ENCODE measurements at regions not wholly inside any gene's neighbourhood (a gene's known extent, or its start where the extent isn't known, plus 50 kb on each side); places are given as distances from the start of the nearest gene placed in this dataset.
"Not testable (repeated sequence)": the region's sequence is repeated elsewhere in the genome, so short reads cannot be mapped to it uniquely, and the experiment has no call there.

DNA sequence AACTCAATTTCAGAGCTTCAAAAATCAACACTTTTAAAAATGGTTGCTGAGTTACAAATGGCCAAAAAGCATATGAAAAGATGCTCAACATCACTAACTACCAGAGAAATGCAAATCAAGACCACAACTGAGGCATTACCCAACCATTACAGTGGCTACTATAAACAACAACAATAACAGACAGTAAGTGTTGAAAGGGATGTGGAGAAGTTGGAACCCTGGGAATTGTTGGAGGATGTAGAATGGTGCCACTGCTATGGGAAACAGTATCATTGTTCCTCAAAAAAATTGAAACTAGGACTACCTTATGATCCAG is 173.3 kb upstream of the SPRED2 start:
- no peak for DNase-seq (ENCODE audit: low spot score)

DNA sequence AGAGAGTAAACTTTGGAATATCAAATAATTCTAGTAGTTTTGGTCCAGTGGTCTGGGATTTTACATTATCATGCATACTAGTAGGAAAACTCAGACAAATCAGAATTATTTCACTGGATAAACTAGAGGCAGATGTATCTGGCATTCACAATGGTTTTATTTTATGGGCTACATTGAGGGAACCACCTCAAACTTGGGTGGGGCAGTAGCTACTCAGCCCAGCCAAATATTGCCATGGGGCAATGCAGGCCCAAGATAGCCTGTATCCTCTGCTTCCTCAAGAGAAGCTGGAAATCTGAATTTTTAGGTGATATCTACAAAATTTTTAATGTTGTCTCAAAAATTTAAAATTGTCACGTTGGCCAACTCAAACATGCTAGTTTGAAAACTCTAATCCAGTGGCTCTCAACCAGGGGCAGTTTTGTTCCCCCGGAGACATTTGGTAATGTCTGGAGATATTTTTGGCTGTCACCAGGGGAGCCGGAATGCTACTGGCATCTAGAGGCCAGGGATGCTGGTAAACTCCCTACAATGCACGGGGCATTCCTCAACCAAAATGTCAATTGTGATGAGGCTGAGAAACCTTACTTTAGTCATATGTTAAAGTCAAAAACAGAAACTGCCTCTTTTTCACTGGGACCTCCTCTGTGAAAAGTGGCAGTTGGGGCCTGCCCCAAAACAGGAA is 172.8 kb upstream of the SPRED2 start:
- no peak for DNase-seq (ENCODE audit: low spot score)

DNA sequence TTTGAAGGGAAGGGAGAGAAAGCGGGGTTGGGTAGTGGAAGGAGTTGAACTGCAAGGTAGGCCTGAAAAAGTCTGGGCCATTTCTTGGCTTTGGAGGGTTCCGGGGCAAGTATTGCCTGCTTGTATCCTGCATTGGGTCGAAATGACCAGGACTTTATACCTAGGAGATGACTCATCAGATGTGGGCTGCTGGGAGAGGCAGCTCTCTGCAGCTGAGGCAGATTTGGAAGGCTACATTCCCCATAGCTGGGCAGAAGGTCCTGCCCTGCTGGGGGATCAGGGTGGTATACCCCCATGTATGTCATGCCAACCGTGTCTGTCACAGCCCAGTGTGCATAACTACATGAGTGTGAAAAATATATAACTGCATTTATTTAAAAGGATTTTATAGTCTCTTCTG is 171.8 kb upstream of the SPRED2 start:
- no peak for DNase-seq (ENCODE audit: low spot score)

DNA sequence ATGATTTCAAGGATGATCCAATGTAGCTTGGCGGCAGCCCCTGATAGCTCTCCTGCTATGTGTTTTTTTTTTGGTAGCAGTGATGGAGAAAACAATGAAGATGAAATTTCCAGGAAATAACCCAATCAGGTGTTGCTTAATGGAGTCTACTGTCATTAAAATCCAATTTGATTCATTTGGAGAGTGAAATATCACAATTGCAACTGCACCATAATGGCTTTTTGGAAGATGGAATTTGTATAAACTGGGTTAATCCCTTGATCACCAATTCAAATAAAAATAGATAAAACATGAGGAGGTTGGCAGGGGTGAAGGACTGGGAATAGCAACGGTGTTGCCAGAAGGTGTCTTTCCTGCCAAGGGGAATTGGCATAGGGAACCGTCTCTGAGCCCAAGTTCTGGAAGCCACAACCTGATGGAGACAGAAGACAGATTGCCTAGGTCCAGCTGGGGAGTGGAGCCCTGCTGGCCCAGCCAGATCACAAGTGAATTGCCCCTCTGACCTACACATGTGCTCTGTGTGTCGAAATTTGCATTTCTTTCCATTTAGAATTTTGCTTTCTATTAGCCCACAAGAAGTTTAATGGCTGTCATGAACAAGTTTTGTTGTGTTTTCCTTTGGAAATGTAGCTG is 170.3 kb upstream of the SPRED2 start:
- DNase-seq (ENCODE audit: low spot score), result no peak

DNA sequence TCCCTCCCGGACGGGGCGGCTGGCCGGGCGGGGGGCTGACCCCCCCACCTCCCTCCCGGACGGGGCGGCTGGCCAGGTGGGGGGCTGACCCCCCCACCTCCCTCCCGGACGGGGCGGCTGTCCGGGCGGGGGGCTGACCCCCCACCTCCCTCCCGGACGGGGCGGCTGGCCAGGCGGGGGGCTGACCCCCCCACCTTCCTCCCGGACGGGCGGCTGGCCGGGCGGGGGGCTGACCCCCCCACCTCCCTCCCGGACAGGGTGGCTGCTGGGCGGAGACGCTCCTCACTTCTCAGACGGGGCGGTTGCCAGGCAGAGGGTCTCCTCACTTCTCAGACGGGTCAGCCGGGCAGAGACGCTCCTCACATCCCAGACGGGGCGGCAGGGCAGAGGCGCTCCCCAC is 168.5 kb upstream of the SPRED2 start:
- DNase-seq (ENCODE audit: low spot score), result not testable (repeated sequence)

DNA sequence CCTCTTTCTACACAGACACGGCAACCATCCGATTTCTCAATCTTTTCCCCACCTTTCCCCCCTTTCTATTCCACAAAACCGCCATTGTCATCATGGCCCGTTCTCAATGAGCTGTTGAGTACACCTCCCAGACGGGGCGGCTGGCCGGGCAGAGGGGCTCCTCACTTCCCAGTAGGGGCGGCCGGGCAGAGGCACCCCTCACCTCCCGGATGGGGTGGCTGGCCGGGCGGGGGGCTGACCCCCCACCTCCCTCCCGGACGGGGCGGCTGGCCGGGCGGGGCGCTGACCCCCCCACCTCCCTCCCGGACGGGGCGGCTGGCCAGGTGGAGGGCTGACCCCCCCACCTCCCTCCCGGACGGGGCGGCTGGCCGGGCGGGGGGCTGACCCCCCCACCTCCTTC is 168.0 kb upstream of the SPRED2 start:
- not testable (repeated sequence) for DNase-seq (ENCODE audit: low spot score)

DNA sequence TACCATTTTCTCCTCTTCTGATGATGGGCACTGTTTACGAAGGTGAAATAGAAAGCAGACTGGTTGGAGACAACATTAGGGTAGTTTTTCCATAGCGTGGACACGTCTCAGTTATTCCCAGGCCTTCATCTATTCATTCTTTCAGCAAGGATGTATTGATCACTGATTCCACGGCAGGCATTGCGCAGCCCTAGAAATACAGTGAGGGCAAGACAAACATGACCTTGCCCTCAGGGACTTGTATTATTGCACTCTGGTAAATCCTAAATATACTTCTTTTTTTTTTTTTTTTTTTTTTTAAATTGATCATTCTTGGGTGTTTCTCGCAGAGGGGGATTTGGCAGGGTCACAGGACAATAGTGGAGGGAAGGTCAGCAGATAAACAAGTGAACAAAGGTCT is 167.3 kb upstream of the SPRED2 start:
- no peak for DNase-seq (ENCODE audit: low spot score)

DNA sequence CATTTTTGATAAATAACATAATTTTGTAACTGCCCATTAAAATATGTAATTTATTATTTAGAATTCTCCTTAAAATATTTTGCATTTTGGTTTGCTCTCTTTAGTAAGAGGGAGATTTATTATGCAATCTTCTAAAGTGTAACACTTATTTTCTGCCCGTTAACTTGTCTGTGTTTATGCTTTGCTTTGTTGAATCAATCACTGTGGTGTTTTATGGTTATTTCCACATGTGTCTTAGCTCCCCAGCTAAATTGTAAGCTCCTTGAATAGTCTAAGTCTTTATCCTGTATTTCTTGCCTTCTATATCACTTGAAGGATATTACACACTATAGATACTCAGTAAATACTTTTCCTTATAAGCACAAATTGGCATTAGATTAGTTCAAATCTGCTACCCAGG is 166.6 kb upstream of the SPRED2 start:
- DNase-seq (ENCODE audit: low spot score), result no peak

DNA sequence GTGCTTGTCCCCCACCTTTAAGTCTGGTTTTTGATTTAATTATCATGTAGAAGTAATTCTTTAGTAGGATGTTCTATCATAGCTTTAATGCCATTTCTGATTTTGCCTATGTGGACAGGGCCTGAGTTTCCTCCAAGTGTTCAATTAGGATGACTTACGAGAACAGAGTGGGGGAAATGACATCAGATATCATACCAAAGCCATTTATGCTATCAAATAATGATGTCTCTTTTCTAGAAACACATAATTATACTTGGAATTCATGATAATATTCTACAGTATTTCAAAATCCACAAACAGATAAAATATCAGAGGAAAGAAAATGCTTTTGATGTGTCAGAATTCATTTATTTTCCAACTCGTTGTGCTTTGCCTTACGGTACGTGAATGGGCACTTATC is 165.9 kb upstream of the SPRED2 start:
- no peak for DNase-seq (ENCODE audit: low spot score)

DNA sequence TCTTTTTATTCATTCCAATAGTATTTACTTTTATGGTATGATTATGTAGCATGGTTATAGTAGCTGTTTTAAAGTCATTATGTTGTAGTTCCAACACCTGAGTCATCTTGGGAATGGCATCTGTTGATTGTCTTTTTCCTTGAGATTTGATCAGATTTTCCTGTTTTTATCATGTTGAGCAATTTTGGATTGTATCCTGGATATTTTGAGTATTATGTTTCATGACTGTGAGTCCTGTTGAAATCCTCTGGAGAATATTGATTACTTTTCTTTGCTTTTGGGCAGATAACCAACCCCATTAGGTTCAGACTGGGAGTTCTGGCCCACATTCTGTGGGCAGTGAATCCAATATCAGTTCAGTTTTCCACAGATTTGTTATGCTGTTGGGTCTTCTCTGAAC is 163.2 kb upstream of the SPRED2 start:
- no peak for DNase-seq (ENCODE audit: low spot score)

DNA sequence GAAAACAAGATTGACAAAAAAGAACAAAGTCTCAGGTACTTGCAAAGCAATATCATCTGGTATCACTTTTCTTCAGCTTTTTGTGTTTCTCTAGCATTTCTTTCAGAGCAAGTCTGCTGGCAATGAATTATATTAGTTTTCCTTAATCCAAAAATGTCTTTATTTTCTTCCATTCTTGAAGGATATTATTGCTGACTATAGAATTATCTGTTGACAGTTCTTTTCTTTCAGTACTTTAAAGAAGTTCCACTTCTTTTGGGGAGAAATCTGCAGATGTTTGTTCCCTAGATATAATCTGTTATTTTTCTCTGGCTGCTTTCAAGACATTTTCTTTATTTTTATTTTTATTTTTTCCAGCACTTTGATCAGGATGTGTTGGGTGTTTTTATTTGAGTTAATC is 161.8 kb upstream of the SPRED2 start:
- DNase-seq (ENCODE audit: low spot score), result no peak

DNA sequence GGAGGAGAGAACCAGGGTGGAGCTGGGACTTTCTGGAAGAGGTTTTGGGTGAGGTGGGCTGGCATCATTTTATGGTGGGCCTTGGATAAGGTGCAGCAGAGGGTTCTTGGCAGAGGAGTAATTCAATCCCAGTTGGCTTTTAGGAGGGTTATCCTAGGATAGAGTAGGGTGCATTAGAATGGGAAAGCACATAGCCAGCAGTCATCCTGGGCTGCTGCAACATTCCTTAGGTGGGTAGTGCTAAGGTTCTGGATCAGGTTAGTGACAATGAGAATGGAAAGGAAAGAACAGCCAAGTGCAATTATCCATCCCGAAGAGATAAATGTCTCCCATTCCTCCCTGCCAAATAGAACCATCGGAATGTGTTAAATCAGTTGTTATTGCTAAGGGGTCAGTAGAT is 157.3 kb upstream of the SPRED2 start:
- DNase-seq (ENCODE audit: low spot score), result no peak

DNA sequence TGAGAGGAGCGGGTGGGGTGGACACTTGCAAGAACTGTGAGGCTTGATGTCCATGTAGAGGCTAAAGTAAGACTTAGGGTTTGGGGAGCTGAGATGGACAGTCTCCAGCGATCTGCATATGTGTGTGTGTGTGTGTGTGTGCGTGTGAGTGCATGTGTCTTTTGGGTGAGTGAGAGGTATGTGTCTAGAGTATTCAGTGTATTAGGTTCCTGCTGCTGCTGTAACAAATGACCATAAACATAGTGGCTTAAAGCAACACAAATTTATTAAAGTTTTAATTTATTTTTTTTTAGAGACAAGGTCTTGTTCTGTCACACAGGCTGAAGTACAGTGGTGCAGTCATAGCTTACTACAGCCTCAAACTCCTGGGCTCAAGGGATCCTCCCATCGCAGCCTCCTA is 155.4 kb upstream of the SPRED2 start:
- no peak for DNase-seq (ENCODE audit: low spot score)

DNA sequence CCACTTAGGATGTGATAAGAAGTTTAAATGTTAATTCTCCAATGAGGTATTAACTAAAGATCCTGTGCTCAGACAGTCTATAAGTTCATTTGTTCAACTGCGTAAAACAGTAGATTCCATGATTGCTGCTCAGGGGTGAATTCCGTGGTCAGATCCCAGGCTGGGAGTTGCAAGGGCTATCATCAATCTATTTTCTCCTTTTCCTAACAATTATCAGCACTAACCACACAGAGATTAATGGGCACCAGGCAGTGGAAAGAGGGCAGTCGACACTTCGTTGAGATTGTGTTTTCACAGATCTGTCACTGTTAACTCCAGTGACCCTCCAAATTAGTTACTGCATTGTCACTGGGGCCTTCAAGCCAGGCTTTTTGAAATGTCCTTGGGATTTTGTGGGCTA is 154.1 kb upstream of the SPRED2 start:
- DNase-seq (ENCODE audit: low spot score), result no peak

DNA sequence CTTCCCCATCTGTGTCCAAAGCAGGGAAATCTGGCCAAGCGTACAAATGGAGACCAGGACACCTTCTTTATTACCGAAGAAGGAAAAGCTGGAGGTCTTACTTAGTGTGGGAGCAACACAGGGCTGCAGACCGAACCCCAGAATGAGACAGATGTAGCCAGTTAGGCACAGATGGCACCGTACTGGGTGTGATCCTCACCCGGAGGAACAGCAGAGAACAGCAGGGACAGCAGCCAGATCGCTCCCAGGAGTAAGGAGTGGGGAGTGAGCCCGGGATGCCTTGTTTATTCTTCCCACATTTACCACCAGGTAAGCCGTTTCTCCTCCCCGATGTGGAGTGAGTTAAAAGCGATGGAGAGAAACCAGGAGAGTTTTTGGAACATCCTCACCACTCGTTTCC is 150.7 kb upstream of the SPRED2 start:
- no peak for DNase-seq (ENCODE audit: low spot score)

DNA sequence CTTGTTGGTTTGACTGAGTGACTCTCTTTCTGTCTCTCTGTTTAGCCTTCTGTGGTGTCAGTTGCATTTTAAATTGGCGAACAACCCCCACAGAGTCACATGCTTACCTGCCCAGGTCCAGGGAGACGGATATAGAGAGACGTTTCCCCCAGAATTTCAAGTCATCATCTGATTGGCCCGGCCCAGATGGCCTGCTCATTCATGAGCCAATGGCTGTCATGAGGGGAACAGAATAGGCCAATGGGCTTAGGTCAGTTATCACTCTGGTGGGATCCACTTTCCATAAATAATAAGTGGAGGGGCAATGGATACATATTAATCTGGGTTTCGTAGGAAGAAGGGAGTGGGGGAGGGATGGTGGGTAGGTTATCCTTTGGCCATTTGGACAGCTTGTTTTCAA is 150.0 kb upstream of the SPRED2 start:
- no peak for DNase-seq (ENCODE audit: low spot score)

DNA sequence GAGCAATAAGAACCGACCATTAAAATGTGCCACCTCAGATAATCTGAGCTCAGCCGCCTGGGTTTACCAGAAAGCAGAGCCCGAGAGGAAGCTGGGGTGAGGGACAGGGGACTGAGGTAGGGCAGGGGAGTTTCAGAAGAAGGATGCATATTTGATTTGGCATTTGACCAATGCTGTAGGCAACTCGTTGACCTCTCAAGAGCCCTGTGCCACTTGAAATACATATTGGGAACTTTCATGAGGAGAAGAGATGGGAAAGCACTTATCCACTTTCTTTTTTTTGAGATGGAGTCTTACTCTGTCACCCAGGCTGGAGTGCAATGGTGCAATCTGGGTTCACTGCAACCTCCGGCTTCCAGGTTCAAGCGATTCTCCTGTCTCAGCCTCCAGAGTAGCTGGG is 148.4 kb upstream of the SPRED2 start:
- no peak for DNase-seq (ENCODE audit: low spot score)

DNA sequence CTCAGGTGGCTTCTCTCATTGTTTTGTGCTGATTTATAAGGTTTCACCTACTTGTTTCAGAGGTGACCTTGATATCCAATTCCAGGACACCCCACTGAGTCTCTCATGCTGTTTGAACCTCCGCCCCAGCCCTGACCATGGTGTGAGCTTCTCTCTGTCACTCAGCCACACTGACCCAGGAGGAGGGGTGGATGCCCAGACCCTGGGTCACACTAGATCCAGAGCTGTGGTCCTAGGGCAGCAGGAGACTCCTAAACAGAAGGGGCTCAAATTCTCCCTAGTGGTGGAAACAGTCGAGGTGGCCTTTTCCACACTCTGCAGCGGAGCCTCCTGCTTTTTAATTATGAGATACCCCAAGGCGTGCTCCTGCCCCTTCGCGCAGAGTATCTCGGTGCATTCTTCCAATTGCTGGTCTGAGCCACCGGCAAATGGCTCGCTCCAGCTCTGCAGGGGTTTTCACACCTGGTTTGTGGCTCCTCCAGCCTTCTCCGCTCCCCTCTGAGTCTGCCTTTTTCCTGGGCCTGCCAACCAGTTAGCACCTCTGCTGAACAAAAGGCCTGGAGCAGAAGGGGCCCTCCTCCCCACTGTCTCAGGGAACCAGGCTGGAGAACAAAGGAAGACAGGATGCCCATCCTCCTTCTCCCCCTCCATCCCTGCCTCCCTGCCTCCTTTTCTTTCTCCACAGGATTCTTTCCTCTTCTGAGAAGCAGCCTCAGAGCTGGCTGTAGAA is 147.3 kb upstream of the SPRED2 start:
- no peak for DNase-seq (ENCODE audit: low spot score)

DNA sequence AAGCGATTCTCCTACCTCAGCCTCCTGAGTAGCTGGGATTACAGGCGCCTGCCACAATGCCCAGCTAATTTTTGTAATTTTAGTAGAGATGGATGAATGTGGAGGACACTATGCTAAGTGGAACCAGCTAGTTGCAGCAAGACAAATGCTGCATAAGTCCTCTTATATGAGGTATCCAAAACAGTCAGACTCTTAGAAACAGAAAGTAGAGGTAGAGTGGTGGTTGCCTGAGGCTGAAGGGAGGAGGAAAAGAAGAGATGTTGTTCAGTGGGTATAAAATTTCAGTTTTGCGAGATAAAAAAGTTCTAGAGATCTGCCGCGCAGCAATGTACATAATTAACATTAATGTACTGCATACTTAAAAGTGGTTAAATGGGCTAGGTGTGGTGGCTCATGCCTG is 145.3 kb upstream of the SPRED2 start:
- no peak for DNase-seq (ENCODE audit: low spot score)

DNA sequence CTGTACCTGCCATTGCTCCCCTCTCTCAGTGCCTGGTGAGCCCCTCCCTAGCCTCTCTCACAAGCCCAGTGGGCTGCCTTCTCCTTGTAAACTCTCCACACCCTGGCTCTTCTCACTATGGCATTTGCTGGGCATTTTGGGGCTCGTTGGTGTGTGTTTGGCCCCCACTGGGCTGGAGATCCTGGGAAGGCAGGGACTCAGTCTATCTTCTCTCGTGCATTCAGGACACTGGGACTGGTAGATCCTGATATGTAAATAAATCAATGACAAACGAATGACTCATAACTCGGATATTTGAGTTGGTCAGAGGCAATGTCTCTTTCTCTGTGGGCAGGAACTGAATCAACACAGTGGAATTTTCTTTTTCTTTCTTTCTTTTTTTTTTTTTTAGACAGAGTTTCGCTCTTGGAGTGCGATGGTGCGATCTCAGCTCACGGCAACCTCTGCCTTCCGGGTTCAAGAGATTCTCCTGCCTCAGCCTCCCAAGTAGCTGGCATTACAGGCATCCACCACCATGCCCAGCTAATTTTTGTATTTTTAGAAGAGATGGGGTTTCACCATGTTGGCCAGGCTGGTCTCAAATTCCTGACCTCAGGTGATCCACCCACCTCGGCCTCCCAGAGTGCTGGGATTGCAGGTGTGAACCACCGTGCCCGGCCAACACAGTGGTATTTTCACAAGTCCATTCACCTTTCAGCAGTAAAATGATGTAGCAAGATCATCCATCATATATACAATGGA is 144.6 kb upstream of the SPRED2 start:
- DNase-seq (ENCODE audit: low spot score), result no peak

DNA sequence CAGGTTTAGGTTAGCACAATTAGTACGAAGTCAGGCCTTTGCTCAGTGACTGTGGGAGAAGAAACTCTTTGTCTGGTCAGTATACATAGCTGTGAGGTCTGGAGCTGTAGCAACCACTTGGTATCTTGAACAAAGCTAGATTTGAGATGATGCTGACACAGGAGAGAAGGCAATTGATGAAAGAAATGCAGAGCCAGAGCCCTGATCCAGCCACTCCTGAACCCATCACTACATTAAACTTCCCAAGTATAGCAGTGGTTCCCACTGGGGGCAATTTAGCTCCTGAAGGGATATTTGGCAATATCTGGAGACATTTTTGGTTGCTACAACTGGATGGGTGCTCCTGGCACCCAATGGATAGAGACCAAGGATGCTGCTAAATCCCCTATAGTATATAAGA is 143.9 kb upstream of the SPRED2 start:
- DNase-seq (ENCODE audit: low spot score), result no peak

DNA sequence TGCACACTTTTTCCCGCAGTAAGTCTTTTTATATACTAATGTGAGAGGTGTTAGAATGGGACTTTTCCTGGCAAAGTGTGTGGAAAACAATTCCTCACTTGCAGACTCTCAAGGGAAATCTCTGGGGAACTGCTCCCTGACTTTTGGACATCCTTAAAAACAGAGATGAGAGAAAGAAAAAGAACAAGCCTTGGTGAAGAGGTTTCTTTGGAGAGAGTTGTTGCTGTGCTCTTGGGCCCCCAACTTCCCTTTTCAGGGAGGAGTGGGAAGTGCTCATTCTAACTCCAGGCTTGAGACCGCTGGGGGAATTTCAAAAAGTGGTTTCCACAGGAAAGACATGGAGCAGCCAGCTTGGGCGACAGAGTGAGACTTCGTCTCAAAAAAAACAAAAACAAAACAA is 142.6 kb upstream of the SPRED2 start:
- DNase-seq (ENCODE audit: low spot score), result no peak
